K562 (cell line): ENCODE measurements at regions not wholly inside any gene's neighbourhood (a gene's known extent, or its start where the extent isn't known, plus 50 kb on each side); places are given as distances from the start of the nearest gene placed in this dataset.

Source experiments
- ATAC-seq: fragments of 200-7000 bp; cut with Tn5 transposase; 3 replicates; pipeline ENCODE4 v1.9.1; 2020; ENCODE audit warnings: moderate library complexity
- BruUV-seq: library from RNA; stranded (reverse); fragments of 400-500 nt; replicated peaks from 2 replicates; lab custom pipeline; 2021; lab: Mats Ljungman, UMichigan
- CTCF ChIA-PET: fragments of 300-600 bp; formaldehyde crosslinking; extraction: SDS; loops from one replicate; lab custom pipeline; 2021; ENCODE audit warnings: low intra/inter-chr PET ratio; lab: Yijun Ruan, JAX
- POLR2A ChIA-PET: fragments of 300-600, 350-650 bp; sonication (Branson Sonifier 250); formaldehyde crosslinking; extraction: SDS; loops from one replicate; lab custom pipeline; 2021; ENCODE audit warnings: antibody characterized with exemption, inconsistent platforms; lab: Yijun Ruan, JAX
- DNase-seq, 4 experiments: peaks; one replicate each; pipeline versions ENCODE4 v3.0.0 to v3.0.0-alpha.2; 2011 to 2018; ENCODE audit warnings: low spot score in 3 of 4, mixed read lengths in 3 of 4; ENCODE audit errors: extremely low read depth in 1 of 4
- FAIRE-seq: peaks from 2 replicates; lab custom pipeline; 2011; peaks lifted over from hg19 to GRCh38; lab: Jason Lieb, UNC
- H2AFZ ChIP-seq: 2 replicates; pipeline ENCODE4 v1.6.0; 2011; ENCODE audit warnings: low read depth, low read length, control low read depth, inconsistent platforms
- H3K27ac ChIP-seq: fragments of 200-600 bp; 3 replicates; pipeline ENCODE4 v1.8.0; 2011; ENCODE audit warnings: low read depth, mild to moderate bottlenecking, control low read depth, inconsistent platforms, low read length, moderate library complexity, mixed read lengths; ENCODE audit errors: extremely low read depth
- H3K27me3 ChIP-seq, 2 experiments: fragments of 300-600 bp in 1 of 2; 2 replicates in 1 of 2; 3 replicates in 1 of 2; pipeline versions ENCODE4 v1.6.0 to v1.8.0; 2011; ENCODE audit warnings: inconsistent platforms in 2 of 2, low read length in 2 of 2, mild to moderate bottlenecking in 1 of 2, mixed read lengths in 1 of 2, moderate library complexity in 1 of 2; ENCODE audit not compliant: control insufficient read depth in 2 of 2, insufficient read depth in 2 of 2
- H3K36me3 ChIP-seq: fragments of 300-600 bp; 3 replicates; pipeline ENCODE4 v1.8.0; 2011; ENCODE audit warnings: mild to moderate bottlenecking, low read length, inconsistent platforms; ENCODE audit not compliant: control insufficient read depth, insufficient read depth
- H3K4me1 ChIP-seq, 2 experiments: fragments of 200-600 bp in 1 of 2; replicated peaks in 1 of 2; 2 replicates in 1 of 2; 3 replicates in 1 of 2; pipeline versions ENCODE4 v1.5.1 to v1.8.0; 2011; ENCODE audit warnings: inconsistent platforms in 2 of 2, low read length in 2 of 2, mild to moderate bottlenecking in 1 of 2, mixed read lengths in 1 of 2, moderate library complexity in 1 of 2; ENCODE audit not compliant: control insufficient read depth in 2 of 2, insufficient read depth in 2 of 2
- H3K4me2 ChIP-seq: 2 replicates; pipeline ENCODE4 v1.6.1; 2011; ENCODE audit warnings: low read length, control low read depth, inconsistent platforms, mixed read lengths; ENCODE audit not compliant: insufficient read depth
- H3K4me3 ChIP-seq: fragments of 200-600 bp; sonication (generic), shearing (Covaris generic); 2 replicates; pipeline ENCODE4 v1.5.1; 2016; ENCODE audit warnings: control low read depth, inconsistent platforms
- H3K79me2 ChIP-seq: fragments of 200-600 bp; 3 replicates; pipeline ENCODE4 v1.8.0; 2011; ENCODE audit warnings: low read length, inconsistent platforms; ENCODE audit not compliant: control insufficient read depth, insufficient read depth
- H3K9ac ChIP-seq, 2 experiments: 2 replicates each; pipeline versions ENCODE4 v1.6.0 to v1.6.1; 2011; ENCODE audit warnings: low read depth in 2 of 2, low read length in 2 of 2, control low read depth in 1 of 2, inconsistent platforms in 1 of 2, mild to moderate bottlenecking in 1 of 2, mixed read lengths in 1 of 2; ENCODE audit not compliant: insufficient read depth in 1 of 2
- H3K9me1 ChIP-seq: one replicate; pipeline ENCODE4 v1.6.0; 2011; ENCODE audit warnings: inconsistent platforms, mild to moderate bottlenecking, low read length, moderate library complexity; ENCODE audit not compliant: control insufficient read depth, insufficient read depth
- H3K9me3 ChIP-seq: replicated peaks from 2 replicates; pipeline ENCODE4 v1.5.1; 2011; ENCODE audit warnings: low read depth, low read length, inconsistent platforms; ENCODE audit not compliant: control insufficient read depth, insufficient read depth
- H4K20me1 ChIP-seq: replicated peaks from 2 replicates; pipeline ENCODE4 v1.6.1; 2011; ENCODE audit warnings: low read length, inconsistent platforms, mixed read lengths; ENCODE audit not compliant: control insufficient read depth, insufficient read depth
- CREB5 ChIP-seq: fragments of 250-450 bp; sonication (Bioruptor Pico); IDR thresholded peaks from 2 replicates; pipeline ENCODE4 v1.5.0; 2020; ENCODE audit warnings: mild to moderate bottlenecking
- ELF2 ChIP-seq: fragments of 250-450 bp; sonication (Bioruptor Pico); IDR thresholded peaks from 2 replicates; pipeline ENCODE4 v1.5.0; 2021; ENCODE audit warnings: mild to moderate bottlenecking
- ESRRA ChIP-seq: fragments of 450-650 bp; IDR thresholded peaks from 2 replicates; pipeline ENCODE4 v1.6.1; 2014; ENCODE audit warnings: low read depth, mild to moderate bottlenecking, moderate library complexity, borderline replicate concordance
- GATA2 ChIP-seq: sonication (generic); formaldehyde crosslinking; IDR thresholded peaks from 2 replicates; pipeline ENCODE4 v1.4.0; 2020; ENCODE audit warnings: mild to moderate bottlenecking, missing genetic modification reagents
- MYBL2 ChIP-seq, 2 experiments: fragments of 450-650 bp in 1 of 2; sonication (generic) in 1 of 2; formaldehyde crosslinking in 1 of 2; IDR thresholded peaks; 2 replicates each; pipeline versions ENCODE4 v1.6.1 to v1.8.1; 2017 to 2022; ENCODE audit warnings: borderline replicate concordance in 1 of 2, inconsistent platforms in 1 of 2, low read depth in 1 of 2, mild to moderate bottlenecking in 1 of 2, missing genetic modification reagents in 1 of 2, moderate library complexity in 1 of 2
- NEUROD1 ChIP-seq: fragments of 150-350 bp; IDR thresholded peaks from 2 replicates; pipeline ENCODE4 v1.6.1; 2014; ENCODE audit warnings: borderline replicate concordance, low read length, low read depth; ENCODE audit not compliant: partially characterized antibody
- NR0B1 ChIP-seq: fragments of 450-650 bp; IDR thresholded peaks from one replicate; pipeline ENCODE4 v1.6.1; 2018; ENCODE audit warnings: mild to moderate bottlenecking, moderate library complexity; ENCODE audit not compliant: partially characterized antibody
- RBBP5 ChIP-seq: fragments of 200-600 bp; sonication (generic); IDR thresholded peaks from 2 replicates; pipeline ENCODE4 v1.6.1; 2012; ENCODE audit warnings: borderline replicate concordance, mild to moderate bottlenecking, low read length, control low read depth, inconsistent platforms; ENCODE audit not compliant: insufficient read depth, poor library complexity, severe bottlenecking
- SAFB2 ChIP-seq: fragments of 200-400 bp; formaldehyde crosslinking; IDR thresholded peaks from 2 replicates; pipeline ENCODE4 v1.6.1; 2018; ENCODE audit warnings: borderline replicate concordance, low read length, low read depth, moderate library complexity; ENCODE audit not compliant: severe bottlenecking
- SIRT6 ChIP-seq: IDR thresholded peaks from one replicate; pipeline ENCODE4 v1.6.1; 2012; ENCODE audit warnings: low read depth, mild to moderate bottlenecking, control low read depth, inconsistent platforms, low read length, moderate library complexity
- THAP7 ChIP-seq: fragments of 250-450 bp; sonication (Bioruptor Pico); IDR thresholded peaks from 2 replicates; pipeline ENCODE4 v1.5.0; 2021
- U2AF1 ChIP-seq: fragments of 200-400 bp; formaldehyde crosslinking; optimal IDR thresholded peaks from 2 replicates; pipeline ENCODE3; 2017; ENCODE audit warnings: mild to moderate bottlenecking, low read depth, low read length, moderate library complexity
- ZNF609 ChIP-seq: sonication (generic); formaldehyde crosslinking; IDR thresholded peaks from 2 replicates; pipeline ENCODE4 v1.8.1; 2023; ENCODE audit warnings: missing genetic modification reagents, mild to moderate bottlenecking, borderline replicate concordance
- ZNF695 ChIP-seq: fragments of 450-650 bp; formaldehyde crosslinking; IDR thresholded peaks from 2 replicates; pipeline ENCODE4 v1.4.0; 2020; ENCODE audit warnings: mild to moderate bottlenecking, moderate library complexity
- WGBS: fragments of 100-300 bp; shearing (Covaris generic); methylation state at CpG from one replicate; pipeline ENCODE4 v1.1.6; 2016; ENCODE audit warnings: low coverage, mixed read lengths; ENCODE audit not compliant: insufficient coverage; ENCODE audit errors: missing lambda C conversion rate; 5-methylcytosine and 5-hydroxymethylcytosine counted together
- in situ Hi-C: fragments of 300-500 bp; cut with MboI; formaldehyde crosslinking; loops from 4 replicates; pipeline ENCODE4 v1.15.0; 2018; ENCODE audit warnings: inconsistent platforms, mixed read lengths
- intact Hi-C: fragments of 100-400 bp; cut with micrococcal nuclease; formaldehyde crosslinking; loops from 2 replicates; pipeline ENCODE4 v1.14.2; 2022

- BruUV-seq: no TSS peak
- no peak for ATAC-seq
- Histone ChIP-seq H3K27me3 (no peaks in the 10 kb centered on the region), H3K79me2 (no peaks in the 10 kb centered on the region), H3K4me1 (peaks cover 76 to 81% of the 10 kb centered on the region in 2 experiments), H3K9me1 (no peaks in the 10 kb centered on the region), H3K4me3 (no peak overlapping the region), H3K9me3 (peaks cover under 1% of the 10 kb centered on the region; the same call in 1 of the 2 replicates), H3K36me3 (no peaks in the 10 kb centered on the region), H3K9ac (0 out of 4 replicates have a peak overlapping the region, but pooled peaks of 1 of the 2 experiments have one; percentile 16), H3K4me2 (no peak overlapping the region), H2AFZ (peak overlapping the region; percentile 78), H4K20me1 (no peaks in the 10 kb centered on the region), H3K27ac (no peak overlapping the region)
- ChIA-PET POLR2A (no interaction called here), CTCF (no interaction called here)
- 72% methylated on average over 3 of the region's 3 CpGs for WGBS
- FAIRE-seq: no peak
- no peak for DNase-seq
- intact Hi-C loops (no loop called here), in situ Hi-C loops (no loop called here)
- TF ChIP-seq ZNF609 (CRISPR knock-in tag) (no peak), RBBP5 (no peak), ELF2 (CRISPR knock-in tag) (no peak), U2AF1 (no peak), GATA2 (CRISPR knock-in tag) (no peak), NR0B1 (no peak), ESRRA (no peak), CREB5 (CRISPR knock-in tag) (no peak), MYBL2 (IDR thresholded peaks at IDR 0.05; ENCODE audit: low read depth) (no peak), MYBL2 (CRISPR knock-in tag; IDR thresholded peaks at IDR 0.05; ENCODE audit: borderline replicate concordance) (no peak), SAFB2 (no peak), SIRT6 (no peak), THAP7 (CRISPR knock-in tag) (no peak), NEUROD1 (no peak), ZNF695 (no peak)
These were observed 83.7 kb upstream of the LINC01488 start for GRCh38 chr11:69397732-69398131.
